ENCODE measurements at regions not wholly inside any gene's neighbourhood (a gene's known extent, or its start where the extent isn't known, plus 50 kb on each side); places are given as distances from the start of the nearest gene placed in this dataset.

GRCh38 chr6:130529569-130530149 is 163.8 kb downstream of the TMEM200A start:
- no peaks in the 10 kb centered on the region for H3K4me1 ChIP-seq

DNA sequence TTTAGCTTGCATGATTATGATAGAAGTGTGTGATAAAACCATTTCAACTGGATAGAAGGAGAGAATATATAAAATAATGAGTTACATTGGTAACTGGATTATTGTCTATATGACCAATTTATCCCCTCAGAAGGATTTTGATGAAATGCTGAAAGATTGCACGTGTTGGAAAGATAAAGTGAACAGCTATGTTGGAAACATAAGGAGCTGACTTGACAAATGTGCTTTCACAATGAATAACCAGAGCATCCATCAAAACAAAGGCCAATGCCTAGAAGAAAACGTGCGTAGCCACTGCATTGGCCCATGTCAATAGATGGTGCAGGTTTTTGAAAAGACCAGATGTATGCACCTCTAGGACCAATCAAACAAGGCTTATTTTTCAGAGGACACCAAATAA is 168.8 kb downstream of the TMEM200A start:
- TF ChIP-seq, protein P1, sequence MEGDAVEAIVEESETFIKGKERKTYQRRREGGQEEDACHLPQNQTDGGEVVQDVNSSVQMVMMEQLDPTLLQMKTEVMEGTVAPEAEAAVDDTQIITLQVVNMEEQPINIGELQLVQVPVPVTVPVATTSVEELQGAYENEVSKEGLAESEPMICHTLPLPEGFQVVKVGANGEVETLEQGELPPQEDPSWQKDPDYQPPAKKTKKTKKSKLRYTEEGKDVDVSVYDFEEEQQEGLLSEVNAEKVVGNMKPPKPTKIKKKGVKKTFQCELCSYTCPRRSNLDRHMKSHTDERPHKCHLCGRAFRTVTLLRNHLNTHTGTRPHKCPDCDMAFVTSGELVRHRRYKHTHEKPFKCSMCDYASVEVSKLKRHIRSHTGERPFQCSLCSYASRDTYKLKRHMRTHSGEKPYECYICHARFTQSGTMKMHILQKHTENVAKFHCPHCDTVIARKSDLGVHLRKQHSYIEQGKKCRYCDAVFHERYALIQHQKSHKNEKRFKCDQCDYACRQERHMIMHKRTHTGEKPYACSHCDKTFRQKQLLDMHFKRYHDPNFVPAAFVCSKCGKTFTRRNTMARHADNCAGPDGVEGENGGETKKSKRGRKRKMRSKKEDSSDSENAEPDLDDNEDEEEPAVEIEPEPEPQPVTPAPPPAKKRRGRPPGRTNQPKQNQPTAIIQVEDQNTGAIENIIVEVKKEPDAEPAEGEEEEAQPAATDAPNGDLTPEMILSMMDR (IDR thresholded peaks at IDR 0.05): no peak
- no peak for DNase-seq
- ATAC-seq: no peak
- H3K36me3 ChIP-seq: no peaks in the 10 kb centered on the region
- no peaks in the 10 kb centered on the region for H3K4me1 ChIP-seq
- intact Hi-C loops (cut with DNase I): no loop called here
- H3K9me3 ChIP-seq: peaks cover 11% of the 10 kb centered on the region
- no peaks in the 10 kb centered on the region for H3K27me3 ChIP-seq (ENCODE audit: low read depth)
- no peak overlapping the region for H3K4me3 ChIP-seq
- no peak overlapping the region for H3K27ac ChIP-seq

More at GRCh38 chr6:130529569-130530149, 163.8 kb downstream of the TMEM200A start:
- intact Hi-C loops (cut with DNase I): no loop called here
- Histone ChIP-seq H3K4me3 (no peak overlapping the region), H3K27ac (no peak overlapping the region), H3K27me3 (ENCODE audit: low read depth) (no peaks in the 10 kb centered on the region), H3K9me3 (no peaks in the 10 kb centered on the region), H3K36me3 (no peaks in the 10 kb centered on the region)
- ATAC-seq (no peak), DNase-seq (no peak)
- TF ChIP-seq, protein P1 (IDR thresholded peaks at IDR 0.05): no peak

- no peaks in the 10 kb centered on the region for H3K36me3 ChIP-seq
- intact Hi-C loops (cut with DNase I): no loop called here
- TF ChIP-seq, protein P1 (IDR thresholded peaks at IDR 0.05): no peak
- no peaks in the 10 kb centered on the region for H3K27me3 ChIP-seq (ENCODE audit: low read depth)
- H3K4me3 ChIP-seq: no peak overlapping the region
- no peak overlapping the region for H3K27ac ChIP-seq
- DNase-seq (no peak), ATAC-seq (no peak)
- H3K9me3 ChIP-seq: peaks cover 11% of the 10 kb centered on the region
- no peaks in the 10 kb centered on the region for H3K4me1 ChIP-seq
Observed at GRCh38 chr6:130535242-130535641, 169.4 kb downstream of the TMEM200A start.

GRCh38 chr6:130537447-130537846 is 171.6 kb downstream of the TMEM200A start:
- DNase-seq: no peak
- TF ChIP-seq, protein P1 (IDR thresholded peaks at IDR 0.05): no peak
- H3K9me3 ChIP-seq: peaks cover 11% of the 10 kb centered on the region
- no peak overlapping the region for H3K4me3 ChIP-seq
- H3K4me1 ChIP-seq: no peaks in the 10 kb centered on the region
- no peak for ATAC-seq
- intact Hi-C loops (cut with DNase I): no loop called here
- H3K27me3 ChIP-seq (ENCODE audit: low read depth): no peaks in the 10 kb centered on the region
- no peak overlapping the region for H3K27ac ChIP-seq
- H3K36me3 ChIP-seq: no peaks in the 10 kb centered on the region

DNA sequence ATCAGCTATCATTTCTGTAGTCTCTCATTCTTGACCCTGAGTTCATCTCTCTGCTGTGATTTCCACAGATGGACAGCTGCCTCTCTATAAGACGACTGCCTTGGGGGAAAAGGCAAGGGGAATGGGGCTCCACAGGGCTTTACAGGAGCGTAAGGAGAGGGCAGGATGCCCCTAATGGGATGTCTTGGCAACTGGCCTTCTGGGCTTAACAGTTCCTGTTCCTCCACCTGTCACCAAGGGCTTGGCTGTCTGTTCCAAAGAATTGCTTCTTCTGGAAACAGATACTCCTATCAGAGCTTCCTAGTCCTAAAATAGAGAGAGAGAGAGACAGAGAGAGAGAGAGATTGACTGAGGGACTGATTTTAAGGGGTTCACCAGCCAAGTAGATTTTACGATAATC is 181.9 kb downstream of the TMEM200A start:
- intact Hi-C loops (cut with DNase I): no loop called here
- no peak for ATAC-seq
- Histone ChIP-seq H3K36me3 (no peaks in the 10 kb centered on the region), H3K4me3 (no peak overlapping the region), H3K9me3 (no peaks in the 10 kb centered on the region), H3K4me1 (no peaks in the 10 kb centered on the region), H3K27ac (no peak overlapping the region), H3K27me3 (ENCODE audit: low read depth) (no peaks in the 10 kb centered on the region)
- DNase-seq: no peak
- TF ChIP-seq, protein P1 (IDR thresholded peaks at IDR 0.05): no peak
